ENCODE measurements at regions not wholly inside any gene's neighbourhood (a gene's known extent, or its start where the extent isn't known, plus 50 kb on each side); places are given as distances from the start of the nearest gene placed in this dataset.

DNA sequence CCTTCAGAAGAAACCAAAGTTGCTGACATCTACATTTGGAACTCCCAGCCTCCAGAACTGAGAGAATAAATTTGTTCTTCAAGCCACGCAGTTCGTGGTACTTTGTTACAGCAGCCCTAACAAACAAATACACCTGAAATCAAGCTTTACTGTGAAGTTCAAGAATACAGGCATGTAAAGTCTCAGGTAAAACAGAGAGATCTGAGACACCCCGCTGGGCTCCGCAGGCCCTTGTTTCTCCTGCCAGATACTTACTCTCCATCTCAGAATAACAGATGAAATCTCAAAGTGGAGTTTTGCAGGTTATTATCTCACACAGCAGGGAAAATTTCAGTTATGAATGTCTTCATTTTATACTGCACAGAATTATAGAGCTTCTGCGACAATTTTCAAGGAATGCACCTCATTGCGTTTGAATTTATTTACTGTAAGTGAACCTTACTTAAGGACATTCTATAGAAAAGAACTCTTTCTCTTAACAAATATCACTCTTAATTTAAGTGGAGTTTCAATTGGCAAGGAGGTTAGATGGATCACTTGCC lies 492.4 kb upstream of the LRATD1 start:
- TF ChIP-seq POLR2A (IDR thresholded peaks at IDR 0.05) = no peak
- TF ChIP-seq, protein P1, sequence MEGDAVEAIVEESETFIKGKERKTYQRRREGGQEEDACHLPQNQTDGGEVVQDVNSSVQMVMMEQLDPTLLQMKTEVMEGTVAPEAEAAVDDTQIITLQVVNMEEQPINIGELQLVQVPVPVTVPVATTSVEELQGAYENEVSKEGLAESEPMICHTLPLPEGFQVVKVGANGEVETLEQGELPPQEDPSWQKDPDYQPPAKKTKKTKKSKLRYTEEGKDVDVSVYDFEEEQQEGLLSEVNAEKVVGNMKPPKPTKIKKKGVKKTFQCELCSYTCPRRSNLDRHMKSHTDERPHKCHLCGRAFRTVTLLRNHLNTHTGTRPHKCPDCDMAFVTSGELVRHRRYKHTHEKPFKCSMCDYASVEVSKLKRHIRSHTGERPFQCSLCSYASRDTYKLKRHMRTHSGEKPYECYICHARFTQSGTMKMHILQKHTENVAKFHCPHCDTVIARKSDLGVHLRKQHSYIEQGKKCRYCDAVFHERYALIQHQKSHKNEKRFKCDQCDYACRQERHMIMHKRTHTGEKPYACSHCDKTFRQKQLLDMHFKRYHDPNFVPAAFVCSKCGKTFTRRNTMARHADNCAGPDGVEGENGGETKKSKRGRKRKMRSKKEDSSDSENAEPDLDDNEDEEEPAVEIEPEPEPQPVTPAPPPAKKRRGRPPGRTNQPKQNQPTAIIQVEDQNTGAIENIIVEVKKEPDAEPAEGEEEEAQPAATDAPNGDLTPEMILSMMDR (IDR thresholded peaks at IDR 0.05) = no peak

Measured in body of pancreas (tissue), 4 donors.